Adrenal gland (tissue), 5 donors: ENCODE measurements at regions not wholly inside any gene's neighbourhood (a gene's known extent, or its start where the extent isn't known, plus 50 kb on each side); places are given as distances from the start of the nearest gene placed in this dataset.

Source experiments
- CTCF ChIP-seq, 6 experiments: fragments of 450-650 bp in 4 of 6; fragments of 200-600 bp in 2 of 6; sonication (generic) in 1 of 6; IDR thresholded peaks; 1 replicate in 5 of 6; 2 replicates in 1 of 6; pipeline versions ENCODE4 v1.5.1 to v1.8.0; 2016 to 2021; ENCODE audit warnings: antibody characterized with exemption in 6 of 6, mild to moderate bottlenecking in 2 of 6, moderate library complexity in 1 of 6
- POLR2A ChIP-seq, 2 donors: fragments of 450-650 bp; IDR thresholded peaks; one replicate each; pipeline ENCODE4 v1.6.1; 2017; ENCODE audit warnings: antibody characterized with exemption in 2 of 2, mild to moderate bottlenecking in 2 of 2, moderate library complexity in 1 of 2
- donor health status: DM: no; HTN: no; CAD: no.

- TF ChIP-seq CTCF (IDR thresholded peaks at IDR 0.05): no peak
- TF ChIP-seq POLR2A (IDR thresholded peaks at IDR 0.05): no peak
Observed at GRCh38 chr13:79830945-79831344, 350.0 kb downstream of the NDFIP2 start.
